GM12891 (cell line): ENCODE measurements at regions not wholly inside any gene's neighbourhood (a gene's known extent, or its start where the extent isn't known, plus 50 kb on each side); places are given as distances from the start of the nearest gene placed in this dataset.
"Not testable (repeated sequence)": the region's sequence is repeated elsewhere in the genome, so short reads cannot be mapped to it uniquely, and the experiment has no call there.

ENCODE experiments used
- DNase-seq: peaks from one replicate; pipeline ENCODE4 v3.0.0; 2011; ENCODE audit warnings: low spot score; ENCODE audit not compliant: insufficient read length
- FAIRE-seq: peaks from 2 replicates; lab custom pipeline; 2011; peaks lifted over from hg19 to GRCh38; lab: Jason Lieb, UNC
- PAX5 ChIP-seq: IDR thresholded peaks from 2 replicates; pipeline ENCODE4 v1.6.1; 2011; ENCODE audit warnings: low read length, moderate library complexity, mild to moderate bottlenecking; ENCODE audit not compliant: insufficient read depth, severe bottlenecking
- POLR2A ChIP-seq: IDR thresholded peaks from 2 replicates; pipeline ENCODE4 v1.6.1; 2011; ENCODE audit warnings: low read depth, low read length, control low read depth
- POLR2AphosphoS5 ChIP-seq: IDR thresholded peaks from 2 replicates; pipeline ENCODE4 v1.6.1; 2011; ENCODE audit warnings: low read depth, low read length, control low read depth
- POU2F2 ChIP-seq: IDR thresholded peaks from 2 replicates; pipeline ENCODE4 v1.6.1; 2011; ENCODE audit warnings: low read depth, mild to moderate bottlenecking, control low read depth, low read length, moderate library complexity
- SPI1 ChIP-seq: IDR thresholded peaks from 2 replicates; pipeline ENCODE4 v1.6.1; 2011; ENCODE audit warnings: low read depth, low read length, control low read depth
- TAF1 ChIP-seq: IDR thresholded peaks from 2 replicates; pipeline ENCODE4 v1.6.1; 2011; ENCODE audit warnings: low read depth, low read length, control low read depth

- no peak for TF ChIP-seq TAF1
- TF ChIP-seq POLR2A = no peak
- TF ChIP-seq SPI1 = no peak
- TF ChIP-seq POU2F2 = no peak
- TF ChIP-seq POLR2AphosphoS5 = no peak
- TF ChIP-seq PAX5 = no peak
- DNase-seq = no peak
- FAIRE-seq = no peak
Observed at GRCh38 chr13:80716610-80717081, 375.7 kb upstream of the SPRY2 start.

- TF ChIP-seq POLR2AphosphoS5 (no peak), PAX5 (no peak), SPI1 (no peak), POU2F2 (no peak), POLR2A (no peak), TAF1 (no peak)
- FAIRE-seq = no peak
- DNase-seq = no peak
Observed at GRCh38 chr13:80712026-80712425, 371.1 kb upstream of the SPRY2 start.

- no peak for DNase-seq
- TF ChIP-seq SPI1 (no peak), POU2F2 (no peak), POLR2A (no peak), TAF1 (no peak), PAX5 (no peak), POLR2AphosphoS5 (no peak)
- no peak for FAIRE-seq
Observed at GRCh38 chr13:80708791-80709190, 367.9 kb upstream of the SPRY2 start.

- TF ChIP-seq TAF1 (no peak), PAX5 (no peak), POLR2A (no peak), SPI1 (no peak), POU2F2 (no peak), POLR2AphosphoS5 (no peak)
- no peak for DNase-seq
- FAIRE-seq = no peak
Observed at GRCh38 chr13:80707000-80707983, 366.4 kb upstream of the SPRY2 start.

- FAIRE-seq (no peak), DNase-seq (no peak)
- TF ChIP-seq PAX5 (no peak), POLR2AphosphoS5 (no peak), POLR2A (no peak), POU2F2 (no peak), TAF1 (no peak), SPI1 (no peak)
Observed at GRCh38 chr13:80706164-80706471, 365.2 kb upstream of the SPRY2 start.

GRCh38 chr13:80705371-80706163, 364.6 kb upstream of the SPRY2 start:
- no peak for FAIRE-seq
- no peak for TF ChIP-seq POU2F2
- no peak for TF ChIP-seq POLR2A
- TF ChIP-seq PAX5 = no peak
- no peak for TF ChIP-seq SPI1
- no peak for TF ChIP-seq TAF1
- no peak for TF ChIP-seq POLR2AphosphoS5
- no peak for DNase-seq

DNA sequence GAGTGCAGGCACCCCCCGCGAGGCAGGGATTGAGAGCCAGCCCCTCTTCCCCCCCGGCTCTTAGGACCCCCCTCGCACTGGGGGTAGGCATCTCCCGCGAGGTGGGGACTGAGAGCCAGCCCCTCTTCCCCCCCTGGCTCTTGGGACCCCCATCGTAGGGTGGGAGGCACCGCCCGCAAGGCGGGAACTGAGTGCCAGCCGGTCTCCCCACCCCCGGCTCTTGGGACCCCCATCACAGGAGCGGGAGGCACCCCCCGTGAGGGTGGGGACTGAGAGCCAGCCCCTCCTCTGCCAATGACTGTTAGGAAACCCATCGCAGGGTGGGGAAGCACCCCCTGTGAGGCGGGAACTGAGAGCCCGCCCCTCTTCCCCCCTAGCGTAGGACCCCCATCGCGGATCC, 363.4 kb upstream of the SPRY2 start:
- TF ChIP-seq POLR2A (no peak), SPI1 (no peak), POU2F2 (no peak)
- FAIRE-seq (no peak), DNase-seq (no peak)

- no peak for FAIRE-seq
- no peak for DNase-seq
- TF ChIP-seq POLR2AphosphoS5 (no peak), PAX5 (no peak), POU2F2 (no peak), TAF1 (no peak), POLR2A (no peak), SPI1 (no peak)
Observed at GRCh38 chr13:80695841-80696240, 354.9 kb upstream of the SPRY2 start.

DNA sequence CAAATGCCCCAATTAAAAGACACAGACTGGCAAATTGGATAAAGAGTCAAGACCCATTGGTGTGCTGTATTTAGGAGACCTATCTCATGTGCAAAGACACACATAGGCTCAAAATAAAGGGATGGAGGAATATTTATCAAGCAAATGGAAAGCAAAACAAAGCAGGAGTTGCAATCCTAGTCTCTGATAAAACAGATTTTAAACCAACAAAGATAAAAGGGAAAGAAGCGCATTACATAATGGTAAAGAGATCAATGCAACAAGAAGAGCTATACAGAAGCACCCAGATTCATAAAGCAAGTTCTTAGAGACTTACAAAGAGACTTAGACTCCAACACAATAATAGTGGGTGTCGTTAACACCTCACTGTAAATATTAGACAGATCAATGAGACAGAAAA, 350.9 kb upstream of the SPRY2 start:
- not testable (repeated sequence) for DNase-seq, FAIRE-seq

GRCh38 chr13:80690208-80690607, 349.3 kb upstream of the SPRY2 start:
- no peak for DNase-seq
- FAIRE-seq = no peak
- no peak for TF ChIP-seq SPI1
- no peak for TF ChIP-seq POU2F2
- no peak for TF ChIP-seq TAF1
- TF ChIP-seq POLR2A = no peak
- no peak for TF ChIP-seq PAX5
- no peak for TF ChIP-seq POLR2AphosphoS5
